Right lobe of liver (tissue), 4 donors: ENCODE measurements at regions not wholly inside any gene's neighbourhood (a gene's known extent, or its start where the extent isn't known, plus 50 kb on each side); places are given as distances from the start of the nearest gene placed in this dataset.

ENCODE experiments used
- CTCF ChIP-seq, 4 donors: fragments of 200-600 bp in 3 of 4; fragments of 450-650 bp in 1 of 4; IDR thresholded peaks; one replicate each; pipeline versions ENCODE4 v1.5.1 to v1.8.0; 2016 to 2022; ENCODE audit warnings: antibody characterized with exemption in 4 of 4, mild to moderate bottlenecking in 2 of 4
- POLR2A ChIP-seq: fragments of 450-650 bp; IDR thresholded peaks from one replicate; pipeline ENCODE4 v1.6.1; 2017; ENCODE audit warnings: antibody characterized with exemption, mild to moderate bottlenecking
- donor health status: DM: no; HTN: no; CAD: no.
- donor health status: DM: no; HTN: no; CAD: no.
- donor health status: DM: no; HTN: yes; CAD: no.

GRCh38 chr11:101195294-101195693, 65.7 kb upstream of the PGR start:
- TF ChIP-seq POLR2A (no peak), CTCF (IDR thresholded peaks at IDR 0.05) (no peak)
